NCI-H1436 (cell line): ENCODE measurements at regions not wholly inside any gene's neighbourhood (a gene's known extent, or its start where the extent isn't known, plus 50 kb on each side); places are given as distances from the start of the nearest gene placed in this dataset.

ENCODE experiments used
- DNase-seq: peaks from one replicate; lab custom pipeline; 2025; lab: John Stamatoyannopoulos, UW

- peak; percentile 16 for DNase-seq
Measured at GRCh38 chr3:147589016-147589415, 179.9 kb downstream of the ZIC1 start.

GRCh38 chr3:147604136-147604535, 195.0 kb downstream of the ZIC1 start:
- no peak for DNase-seq

- DNase-seq: no peak
Measured at GRCh38 chr3:147613725-147614124, 204.6 kb downstream of the ZIC1 start.

- DNase-seq: no peak
Measured at GRCh38 chr3:147614210-147614609, 205.0 kb downstream of the ZIC1 start.

GRCh38 chr3:147615035-147615434, 205.9 kb downstream of the ZIC1 start:
- DNase-seq: no peak

GRCh38 chr3:147616998-147617619, 207.9 kb downstream of the ZIC1 start:
- peak; percentile 46 for DNase-seq

- no peak for DNase-seq
Measured at GRCh38 chr3:147618691-147619090, 209.5 kb downstream of the ZIC1 start.

- no peak for DNase-seq
Measured at GRCh38 chr3:147619921-147620560, 210.9 kb downstream of the ZIC1 start.

GRCh38 chr3:147620906-147621305, 211.7 kb downstream of the ZIC1 start:
- DNase-seq: no peak

- DNase-seq: no peak
Measured at GRCh38 chr3:147630921-147631415, 221.8 kb downstream of the ZIC1 start.

- DNase-seq: no peak
Measured at GRCh38 chr3:147640781-147641180, 231.6 kb downstream of the ZIC1 start.

GRCh38 chr3:147645761-147646160, 236.6 kb downstream of the ZIC1 start:
- no peak for DNase-seq

GRCh38 chr3:147649475-147649874, 240.3 kb downstream of the ZIC1 start:
- DNase-seq: no peak

GRCh38 chr3:147651107-147651778, 242.1 kb downstream of the ZIC1 start:
- DNase-seq: no peak

- no peak for DNase-seq
Measured at GRCh38 chr3:147652651-147653366, 243.6 kb downstream of the ZIC1 start.

- DNase-seq: no peak
Measured at GRCh38 chr3:147653367-147653923, 244.3 kb downstream of the ZIC1 start.

GRCh38 chr3:147654827-147655226, 245.7 kb downstream of the ZIC1 start:
- no peak for DNase-seq

GRCh38 chr3:147655236-147655635, 246.1 kb downstream of the ZIC1 start:
- no peak for DNase-seq

- DNase-seq: no peak
Measured at GRCh38 chr3:147656023-147656422, 246.9 kb downstream of the ZIC1 start.

- peak; percentile 36 for DNase-seq
Measured at GRCh38 chr3:147661916-147662315, 252.8 kb downstream of the ZIC1 start.

GRCh38 chr3:147662705-147663104, 253.5 kb downstream of the ZIC1 start:
- DNase-seq: no peak

GRCh38 chr3:147669077-147669476, 259.9 kb downstream of the ZIC1 start:
- DNase-seq: no peak
